ENCODE measurements at regions not wholly inside any gene's neighbourhood (a gene's known extent, or its start where the extent isn't known, plus 50 kb on each side); places are given as distances from the start of the nearest gene placed in this dataset.
A peak's percentile ranks its signal among the peaks of the same experiment; 100 is the strongest.

- no peak for DNase-seq
These were observed 67.6 kb downstream of the NMUR2 start for GRCh38 chr5:152337484-152337883.

- no peak for DNase-seq
These were observed 69.6 kb downstream of the NMUR2 start for GRCh38 chr5:152335461-152335860.

- no peak for DNase-seq
These were observed 72.2 kb downstream of the NMUR2 start for GRCh38 chr5:152332716-152333460.

- DNase-seq, result no peak
These were observed 73.4 kb downstream of the NMUR2 start for GRCh38 chr5:152331718-152332117.

GRCh38 chr5:152331006-152331405 lies 74.1 kb downstream of the NMUR2 start:
- no peak for DNase-seq

- no peak for DNase-seq
These were observed 75.3 kb downstream of the NMUR2 start for GRCh38 chr5:152329761-152330283.

GRCh38 chr5:152329207-152329606 lies 75.9 kb downstream of the NMUR2 start:
- DNase-seq, result no peak

- no peak for DNase-seq
These were observed 89.1 kb downstream of the NMUR2 start for GRCh38 chr5:152315942-152316341.

- DNase-seq, result no peak
These were observed 90.8 kb downstream of the NMUR2 start for GRCh38 chr5:152314196-152314829.

GRCh38 chr5:152309926-152310450 lies 95.1 kb downstream of the NMUR2 start:
- no peak for DNase-seq

GRCh38 chr5:152306386-152306785 lies 98.7 kb downstream of the NMUR2 start:
- no peak for DNase-seq

GRCh38 chr5:152305525-152305924 lies 99.6 kb downstream of the NMUR2 start:
- no peak for DNase-seq

- no peak for DNase-seq
These were observed 101.2 kb downstream of the NMUR2 start for GRCh38 chr5:152303841-152304240.

GRCh38 chr5:152297866-152298265 lies 107.2 kb downstream of the NMUR2 start:
- DNase-seq, result no peak

GRCh38 chr5:152293189-152293588 lies 111.9 kb downstream of the NMUR2 start:
- no peak for DNase-seq

- DNase-seq, result no peak
These were observed 114.9 kb downstream of the NMUR2 start for GRCh38 chr5:152290181-152290580.

GRCh38 chr5:152288917-152289595 lies 116.0 kb downstream of the NMUR2 start:
- DNase-seq, result no peak

GRCh38 chr5:152288499-152288898 lies 116.6 kb downstream of the NMUR2 start:
- no peak for DNase-seq

- no peak for DNase-seq
These were observed 119.3 kb downstream of the NMUR2 start for GRCh38 chr5:152285764-152286163.

GRCh38 chr5:152282331-152282730 lies 122.7 kb downstream of the NMUR2 start:
- no peak for DNase-seq

- no peak for DNase-seq
These were observed 127.1 kb downstream of the NMUR2 start for GRCh38 chr5:152277936-152278335.

GRCh38 chr5:152274224-152274623 lies 130.9 kb downstream of the NMUR2 start:
- no peak for DNase-seq

GRCh38 chr5:152271420-152271819 lies 133.7 kb downstream of the NMUR2 start:
- peak; percentile 7 to 34 for DNase-seq

GRCh38 chr5:152270096-152270495 lies 135.0 kb downstream of the NMUR2 start:
- no peak for DNase-seq
